NK-92 (cell line): ENCODE measurements at regions not wholly inside any gene's neighbourhood (a gene's known extent, or its start where the extent isn't known, plus 50 kb on each side); places are given as distances from the start of the nearest gene placed in this dataset.

Experiments
- DNase-seq: peaks from one replicate; lab custom pipeline; 2025; ENCODE audit not compliant: unreplicated experiment; lab: John Stamatoyannopoulos, UW

GRCh38 chr10:128820663-128821062 lies 646.4 kb upstream of the MGMT start:
- no peak for DNase-seq

DNA sequence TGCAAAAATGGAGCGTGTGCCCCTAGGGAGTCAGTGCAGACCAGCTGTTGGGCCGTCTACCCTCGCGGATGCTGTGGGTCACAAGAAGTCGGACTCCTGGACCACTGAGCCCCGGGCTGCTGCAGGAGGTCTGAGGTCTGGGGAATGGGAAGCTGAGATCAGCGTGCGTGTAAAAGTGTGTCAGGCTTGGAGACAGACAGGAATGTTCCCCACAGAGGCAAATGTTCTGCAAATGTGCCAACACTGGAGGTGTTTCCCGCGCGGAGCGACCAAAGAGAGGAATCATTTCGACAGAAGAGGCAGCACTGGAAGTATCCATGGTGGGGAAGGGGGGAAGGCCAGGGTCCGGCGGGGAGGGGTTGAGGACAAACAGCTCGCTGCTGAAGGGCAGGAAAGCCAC lies 643.8 kb upstream of the MGMT start:
- DNase-seq = no peak

- no peak for DNase-seq
These were observed 641.4 kb upstream of the MGMT start for GRCh38 chr10:128825626-128826025.

DNA sequence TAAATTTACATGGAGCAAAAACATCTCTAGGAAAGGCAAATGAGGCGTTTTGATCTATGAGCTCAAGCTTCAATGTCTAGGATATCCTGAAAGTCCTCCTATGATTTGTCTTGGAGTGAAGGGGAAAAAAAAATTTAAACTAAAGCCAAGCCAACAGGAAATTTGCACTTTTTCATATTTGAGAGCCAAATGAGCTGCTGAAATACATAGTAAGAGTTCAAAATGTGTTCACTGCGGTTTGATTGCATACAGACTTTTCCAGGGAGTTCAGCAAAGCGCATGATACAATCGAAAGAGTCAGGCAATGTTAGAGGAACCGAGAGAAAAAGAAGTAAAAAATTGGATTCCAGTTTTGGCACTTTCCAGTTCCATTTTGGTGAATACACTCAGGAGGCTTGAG lies 633.4 kb upstream of the MGMT start:
- no peak for DNase-seq

- no peak for DNase-seq
These were observed 631.7 kb upstream of the MGMT start for GRCh38 chr10:128835361-128835760.

GRCh38 chr10:128837478-128837877 lies 629.6 kb upstream of the MGMT start:
- DNase-seq = no peak

DNA sequence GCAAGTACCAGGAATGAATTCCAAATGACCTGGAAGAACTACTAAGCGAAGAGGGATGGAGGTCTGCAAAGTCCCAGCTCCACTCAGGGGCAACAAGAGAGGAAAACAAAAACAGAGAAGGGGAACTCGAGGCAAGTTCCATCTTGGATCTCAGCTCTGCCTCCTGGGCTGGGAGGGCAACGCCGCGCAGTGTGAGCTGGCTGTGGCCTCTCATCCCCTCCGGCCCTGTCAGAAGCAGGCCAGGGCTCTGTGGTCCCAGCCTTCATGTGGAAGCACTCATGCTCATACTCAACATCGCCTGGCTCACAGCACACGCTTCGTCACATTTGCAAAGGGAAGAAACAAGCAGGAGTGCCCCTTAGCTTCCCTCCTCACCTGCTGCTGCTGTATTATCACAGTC lies 627.9 kb upstream of the MGMT start:
- DNase-seq = no peak

- DNase-seq = no peak
These were observed 627.3 kb upstream of the MGMT start for GRCh38 chr10:128839701-128840100.

DNA sequence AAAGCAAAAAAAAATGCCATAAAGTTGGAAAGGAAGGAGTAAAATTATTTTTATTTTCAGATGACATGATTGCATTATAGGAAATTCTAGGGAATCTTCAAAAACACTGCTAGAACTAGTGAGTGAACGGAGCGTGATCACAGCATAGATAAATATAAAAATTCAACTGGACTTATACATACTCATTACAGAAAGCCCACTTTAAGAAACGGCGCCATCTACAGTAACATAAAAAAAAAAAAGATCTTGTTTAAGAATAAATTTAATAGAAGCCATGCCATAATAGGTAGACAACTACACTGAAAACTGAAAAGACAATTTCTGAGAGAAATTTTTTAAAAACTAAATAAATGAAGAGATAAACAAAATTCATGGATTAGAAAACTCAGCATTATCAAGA lies 623.1 kb upstream of the MGMT start:
- no peak for DNase-seq

DNA sequence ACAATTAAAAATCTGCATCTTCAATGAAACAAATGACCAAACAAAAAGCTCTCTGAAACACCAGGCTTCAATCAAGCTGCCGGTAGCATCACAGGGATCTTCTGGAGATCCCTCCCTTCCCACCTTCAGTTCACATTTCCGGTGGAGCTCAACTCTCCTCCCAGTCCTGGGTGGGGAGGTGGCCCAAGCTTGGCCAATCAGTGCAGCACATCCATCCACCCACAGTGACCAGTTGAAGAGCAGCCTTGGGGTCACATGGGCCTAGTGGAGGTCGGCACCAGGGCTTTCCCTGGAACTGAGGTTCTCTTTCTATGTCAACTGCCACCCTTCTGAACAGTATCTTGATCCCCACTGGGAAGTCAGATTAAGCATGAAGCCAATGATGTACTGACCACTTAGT lies 620.1 kb upstream of the MGMT start:
- no peak for DNase-seq

GRCh38 chr10:128848810-128849209 lies 618.2 kb upstream of the MGMT start:
- no peak for DNase-seq

GRCh38 chr10:128850647-128851046 lies 616.4 kb upstream of the MGMT start:
- DNase-seq = no peak

GRCh38 chr10:128851281-128851680 lies 615.8 kb upstream of the MGMT start:
- no peak for DNase-seq

GRCh38 chr10:128851726-128852125 lies 615.3 kb upstream of the MGMT start:
- no peak for DNase-seq

GRCh38 chr10:128852449-128852848 lies 614.6 kb upstream of the MGMT start:
- no peak for DNase-seq

- no peak for DNase-seq
These were observed 614.1 kb upstream of the MGMT start for GRCh38 chr10:128852902-128853301.

GRCh38 chr10:128853537-128853936 lies 613.5 kb upstream of the MGMT start:
- no peak for DNase-seq

- DNase-seq = no peak
These were observed 612.8 kb upstream of the MGMT start for GRCh38 chr10:128854204-128854603.

- no peak for DNase-seq
These were observed 612.1 kb upstream of the MGMT start for GRCh38 chr10:128854963-128855362.

DNA sequence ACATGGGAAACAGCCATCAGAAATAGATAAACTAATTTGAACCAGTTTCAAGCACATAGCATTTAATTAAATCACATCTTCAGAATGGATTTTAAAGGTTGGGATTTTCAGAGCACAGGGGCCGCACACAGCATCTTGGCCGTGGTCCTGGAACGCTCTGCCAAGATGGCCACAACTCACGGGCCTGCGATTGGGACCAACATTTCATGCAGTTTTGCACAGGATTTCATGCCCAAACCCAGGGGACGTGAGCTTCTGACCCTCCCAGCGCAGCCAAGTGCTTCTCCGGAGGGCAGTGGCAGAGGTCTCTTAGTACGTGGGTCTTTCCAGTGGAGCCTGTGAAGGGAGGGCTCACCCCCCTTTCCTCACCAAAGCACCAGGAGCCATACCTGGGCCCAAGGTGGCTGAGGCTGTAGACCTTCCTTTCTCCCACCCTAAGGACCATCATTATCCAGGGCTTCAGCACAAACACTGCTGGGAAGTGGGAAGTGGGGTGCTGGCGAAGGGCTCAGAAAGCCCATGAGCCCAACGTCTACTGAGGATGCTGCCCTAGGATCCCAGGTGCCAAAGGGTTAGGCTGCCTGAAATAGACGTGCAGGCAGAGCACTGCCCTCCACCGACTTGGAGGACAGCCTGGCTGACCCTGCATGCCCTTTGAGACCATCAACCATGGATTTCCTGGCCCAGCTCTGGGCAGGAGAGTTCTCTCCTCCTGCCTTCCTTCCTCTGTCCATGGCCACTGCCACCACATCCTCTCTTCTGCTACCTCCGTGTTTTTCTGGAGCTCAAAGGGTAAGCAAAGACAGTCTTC lies 611.2 kb upstream of the MGMT start:
- DNase-seq = no peak

GRCh38 chr10:128859738-128860386 lies 607.2 kb upstream of the MGMT start:
- DNase-seq = no peak

GRCh38 chr10:128860574-128860973 lies 606.5 kb upstream of the MGMT start:
- DNase-seq = no peak
